Neural cell (in vitro differentiated cells): ENCODE measurements at regions not wholly inside any gene's neighbourhood (a gene's known extent, or its start where the extent isn't known, plus 50 kb on each side); places are given as distances from the start of the nearest gene placed in this dataset.

ENCODE experiments used
- POLR2AphosphoS5 ChIP-seq: IDR thresholded peaks from 2 replicates; pipeline ENCODE4 v1.6.1; 2012
- REST ChIP-seq: IDR thresholded peaks from 2 replicates; pipeline ENCODE4 v1.6.1; 2012; ENCODE audit warnings: borderline replicate concordance
- SMC3 ChIP-seq: fragments of 450-650 bp; conservative IDR thresholded peaks from 2 replicates; pipeline ENCODE4 v1.6.1; 2014; ENCODE audit warnings: antibody characterized with exemption, mild to moderate bottlenecking, moderate library complexity; ENCODE audit not compliant: poor library complexity
- TAF1 ChIP-seq: IDR thresholded peaks from 2 replicates; pipeline ENCODE4 v1.6.1; 2012; ENCODE audit warnings: low read depth
- TF ChIP-seq, protein P1 (sequence below): fragments of 450-650 bp; IDR thresholded peaks from 2 replicates; pipeline ENCODE4 v1.5.1; 2014; ENCODE audit warnings: antibody characterized with exemption, mild to moderate bottlenecking, moderate library complexity; ENCODE audit not compliant: poor library complexity, severe bottlenecking

GRCh38 chr4:156578005-156578404 lies 393.6 kb downstream of the PDGFC start:
- TF ChIP-seq, protein P1, sequence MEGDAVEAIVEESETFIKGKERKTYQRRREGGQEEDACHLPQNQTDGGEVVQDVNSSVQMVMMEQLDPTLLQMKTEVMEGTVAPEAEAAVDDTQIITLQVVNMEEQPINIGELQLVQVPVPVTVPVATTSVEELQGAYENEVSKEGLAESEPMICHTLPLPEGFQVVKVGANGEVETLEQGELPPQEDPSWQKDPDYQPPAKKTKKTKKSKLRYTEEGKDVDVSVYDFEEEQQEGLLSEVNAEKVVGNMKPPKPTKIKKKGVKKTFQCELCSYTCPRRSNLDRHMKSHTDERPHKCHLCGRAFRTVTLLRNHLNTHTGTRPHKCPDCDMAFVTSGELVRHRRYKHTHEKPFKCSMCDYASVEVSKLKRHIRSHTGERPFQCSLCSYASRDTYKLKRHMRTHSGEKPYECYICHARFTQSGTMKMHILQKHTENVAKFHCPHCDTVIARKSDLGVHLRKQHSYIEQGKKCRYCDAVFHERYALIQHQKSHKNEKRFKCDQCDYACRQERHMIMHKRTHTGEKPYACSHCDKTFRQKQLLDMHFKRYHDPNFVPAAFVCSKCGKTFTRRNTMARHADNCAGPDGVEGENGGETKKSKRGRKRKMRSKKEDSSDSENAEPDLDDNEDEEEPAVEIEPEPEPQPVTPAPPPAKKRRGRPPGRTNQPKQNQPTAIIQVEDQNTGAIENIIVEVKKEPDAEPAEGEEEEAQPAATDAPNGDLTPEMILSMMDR, result no peak
- TF ChIP-seq REST (no peak), POLR2AphosphoS5 (no peak), SMC3 (no peak), TAF1 (no peak)
